SK-N-SH (cell line): ENCODE measurements at regions not wholly inside any gene's neighbourhood (a gene's known extent, or its start where the extent isn't known, plus 50 kb on each side); places are given as distances from the start of the nearest gene placed in this dataset.

ENCODE experiments used
- EZH2phosphoT487 ChIP-seq: fragments of 200-600 bp; sonication (generic); IDR thresholded peaks from 2 replicates; pipeline ENCODE4 v1.6.1; 2017; ENCODE audit warnings: low read depth, mixed run types, mild to moderate bottlenecking, antibody characterized with exemption, moderate library complexity, borderline replicate concordance
- FOXJ3 ChIP-seq: sonication (generic); formaldehyde crosslinking; IDR thresholded peaks from 2 replicates; pipeline ENCODE4 v1.5.1; 2020; ENCODE audit warnings: mild to moderate bottlenecking, missing genetic modification reagents
- POLR2AphosphoS5 ChIP-seq: IDR thresholded peaks from 2 replicates; pipeline ENCODE4 v1.6.1; 2012; ENCODE audit warnings: low read depth, low read length
- RCOR1 ChIP-seq: fragments of 150-350 bp; IDR thresholded peaks from 2 replicates; pipeline ENCODE4 v1.6.1; 2017; ENCODE audit warnings: antibody characterized with exemption, low read length
- RFX5 ChIP-seq: IDR thresholded peaks from 2 replicates; pipeline ENCODE4 v1.6.1; 2012; ENCODE audit warnings: mild to moderate bottlenecking, improper control_type of control experiment, low read length
- TF ChIP-seq, protein P1 (sequence below): fragments of 200-600 bp; sonication (generic); IDR thresholded peaks from 2 replicates; pipeline ENCODE4 v1.6.1; 2017; ENCODE audit warnings: antibody characterized with exemption, mild to moderate bottlenecking, moderate library complexity

DNA sequence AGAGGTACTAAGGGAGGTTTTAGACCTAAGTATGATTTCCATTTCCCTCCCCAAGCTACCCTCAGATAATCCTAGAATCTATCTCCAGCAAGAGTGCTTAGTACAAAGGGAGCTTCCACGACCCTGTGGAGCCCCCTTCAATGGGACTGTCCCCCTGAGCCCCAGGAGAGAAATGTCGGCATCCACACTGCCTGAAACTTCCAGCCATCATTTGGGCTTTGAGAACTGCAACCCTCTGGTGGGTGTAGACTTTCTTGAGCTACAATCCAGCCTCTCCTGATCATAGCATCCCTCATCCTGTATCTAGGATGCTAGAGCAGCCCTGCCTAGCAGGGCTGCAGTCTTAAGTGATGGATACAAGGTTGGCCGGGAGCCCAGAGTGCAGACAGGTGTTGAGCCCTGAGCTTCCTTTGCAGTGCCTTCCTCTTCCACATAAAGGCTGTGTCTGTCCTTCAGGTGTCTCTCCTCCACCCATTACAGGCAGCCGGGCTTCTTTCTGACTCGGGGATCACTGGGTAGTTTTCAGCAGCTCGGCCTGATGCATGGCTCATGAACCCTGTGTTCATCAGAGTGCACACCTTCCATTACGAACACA, 424.5 kb downstream of the PREX1 start:
- TF ChIP-seq, protein P1, sequence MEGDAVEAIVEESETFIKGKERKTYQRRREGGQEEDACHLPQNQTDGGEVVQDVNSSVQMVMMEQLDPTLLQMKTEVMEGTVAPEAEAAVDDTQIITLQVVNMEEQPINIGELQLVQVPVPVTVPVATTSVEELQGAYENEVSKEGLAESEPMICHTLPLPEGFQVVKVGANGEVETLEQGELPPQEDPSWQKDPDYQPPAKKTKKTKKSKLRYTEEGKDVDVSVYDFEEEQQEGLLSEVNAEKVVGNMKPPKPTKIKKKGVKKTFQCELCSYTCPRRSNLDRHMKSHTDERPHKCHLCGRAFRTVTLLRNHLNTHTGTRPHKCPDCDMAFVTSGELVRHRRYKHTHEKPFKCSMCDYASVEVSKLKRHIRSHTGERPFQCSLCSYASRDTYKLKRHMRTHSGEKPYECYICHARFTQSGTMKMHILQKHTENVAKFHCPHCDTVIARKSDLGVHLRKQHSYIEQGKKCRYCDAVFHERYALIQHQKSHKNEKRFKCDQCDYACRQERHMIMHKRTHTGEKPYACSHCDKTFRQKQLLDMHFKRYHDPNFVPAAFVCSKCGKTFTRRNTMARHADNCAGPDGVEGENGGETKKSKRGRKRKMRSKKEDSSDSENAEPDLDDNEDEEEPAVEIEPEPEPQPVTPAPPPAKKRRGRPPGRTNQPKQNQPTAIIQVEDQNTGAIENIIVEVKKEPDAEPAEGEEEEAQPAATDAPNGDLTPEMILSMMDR: no peak
- TF ChIP-seq RFX5: no peak
- no peak for TF ChIP-seq FOXJ3 (CRISPR knock-in tag)
- TF ChIP-seq RCOR1: no peak
- no peak for TF ChIP-seq POLR2AphosphoS5
- no peak for TF ChIP-seq EZH2phosphoT487
